Kidney glomerular epithelial cell (primary cell): ENCODE measurements at regions not wholly inside any gene's neighbourhood (a gene's known extent, or its start where the extent isn't known, plus 50 kb on each side); places are given as distances from the start of the nearest gene placed in this dataset.

Experiments
- DNase-seq: peaks from one replicate; lab custom pipeline; 2025; lab: John Stamatoyannopoulos, UW

GRCh38 chr13:64075543-64076271, 2660.1 kb upstream of the PCDH20 start:
- no peak for DNase-seq

GRCh38 chr13:64074971-64075474, 2659.4 kb upstream of the PCDH20 start:
- DNase-seq: no peak

GRCh38 chr13:64073203-64073602, 2657.6 kb upstream of the PCDH20 start:
- DNase-seq: no peak

- DNase-seq: no peak
Observed at GRCh38 chr13:64071352-64071751, 2655.7 kb upstream of the PCDH20 start.

- DNase-seq: no peak
Observed at GRCh38 chr13:64069892-64070291, 2654.2 kb upstream of the PCDH20 start.

GRCh38 chr13:64066711-64067110, 2651.1 kb upstream of the PCDH20 start:
- no peak for DNase-seq

GRCh38 chr13:64061649-64062048, 2646.0 kb upstream of the PCDH20 start:
- no peak for DNase-seq

GRCh38 chr13:64057372-64058020, 2641.8 kb upstream of the PCDH20 start:
- no peak for DNase-seq

GRCh38 chr13:64054321-64054720, 2638.7 kb upstream of the PCDH20 start:
- no peak for DNase-seq

- no peak for DNase-seq
Observed at GRCh38 chr13:64052521-64052920, 2636.9 kb upstream of the PCDH20 start.

- DNase-seq: no peak
Observed at GRCh38 chr13:64051278-64051677, 2635.6 kb upstream of the PCDH20 start.

- DNase-seq: no peak
Observed at GRCh38 chr13:64041296-64041695, 2625.6 kb upstream of the PCDH20 start.

- DNase-seq: no peak
Observed at GRCh38 chr13:64033921-64034320, 2618.3 kb upstream of the PCDH20 start.

GRCh38 chr13:64029343-64030093, 2613.9 kb upstream of the PCDH20 start:
- no peak for DNase-seq

GRCh38 chr13:64028551-64028950, 2612.9 kb upstream of the PCDH20 start:
- no peak for DNase-seq

- DNase-seq: no peak
Observed at GRCh38 chr13:64020126-64020525, 2604.5 kb upstream of the PCDH20 start.

- DNase-seq: no peak
Observed at GRCh38 chr13:64007339-64007738, 2591.7 kb upstream of the PCDH20 start.

- no peak for DNase-seq
Observed at GRCh38 chr13:64000321-64000720, 2584.7 kb upstream of the PCDH20 start.

- no peak for DNase-seq
Observed at GRCh38 chr13:63999614-64000305, 2584.1 kb upstream of the PCDH20 start.

- DNase-seq: no peak
Observed at GRCh38 chr13:63983366-63983765, 2567.7 kb upstream of the PCDH20 start.

- DNase-seq: no peak
Observed at GRCh38 chr13:63979951-63980350, 2564.3 kb upstream of the PCDH20 start.

- no peak for DNase-seq
Observed at GRCh38 chr13:63972328-63972727, 2556.7 kb upstream of the PCDH20 start.
